ENCODE measurements at regions not wholly inside any gene's neighbourhood (a gene's known extent, or its start where the extent isn't known, plus 50 kb on each side); places are given as distances from the start of the nearest gene placed in this dataset.

GRCh38 chr14:54343272-54344121 lies 53.3 kb upstream of the CDKN3 start:
- DNase-seq (ENCODE audit: low read depth in 2 of 2), result peak; percentile 38 to 52

- no peak for DNase-seq (ENCODE audit: low read depth in 2 of 2)
Measured at GRCh38 chr14:54344445-54344844, 52.4 kb upstream of the CDKN3 start.

GRCh38 chr14:54346257-54346656 lies 50.5 kb upstream of the CDKN3 start:
- DNase-seq (ENCODE audit: low read depth in 2 of 2), result no peak
